Upper lobe of left lung (tissue), 4 donors: ENCODE measurements at regions not wholly inside any gene's neighbourhood (a gene's known extent, or its start where the extent isn't known, plus 50 kb on each side); places are given as distances from the start of the nearest gene placed in this dataset.

ENCODE experiments used
- POLR2A ChIP-seq, 4 donors: fragments of 450-650 bp; IDR thresholded peaks; one replicate each; pipeline ENCODE4 v1.5.1; 2016 to 2017; ENCODE audit warnings: antibody characterized with exemption in 4 of 4, mild to moderate bottlenecking in 2 of 4
- POLR2AphosphoS5 ChIP-seq, 2 donors: sonication (generic); formaldehyde crosslinking; IDR thresholded peaks; one replicate each; pipeline ENCODE4 v1.5.1; 2017; ENCODE audit warnings: antibody characterized with exemption in 2 of 2
- TF ChIP-seq, protein P1 (sequence below), 6 experiments: fragments of 450-650 bp in 4 of 6; fragments of 200-600 bp in 2 of 6; sonication (generic) in 2 of 6; IDR thresholded peaks; one replicate each; pipeline ENCODE4 v1.5.1; 2016 to 2019; ENCODE audit warnings: antibody characterized with exemption in 6 of 6

DNA sequence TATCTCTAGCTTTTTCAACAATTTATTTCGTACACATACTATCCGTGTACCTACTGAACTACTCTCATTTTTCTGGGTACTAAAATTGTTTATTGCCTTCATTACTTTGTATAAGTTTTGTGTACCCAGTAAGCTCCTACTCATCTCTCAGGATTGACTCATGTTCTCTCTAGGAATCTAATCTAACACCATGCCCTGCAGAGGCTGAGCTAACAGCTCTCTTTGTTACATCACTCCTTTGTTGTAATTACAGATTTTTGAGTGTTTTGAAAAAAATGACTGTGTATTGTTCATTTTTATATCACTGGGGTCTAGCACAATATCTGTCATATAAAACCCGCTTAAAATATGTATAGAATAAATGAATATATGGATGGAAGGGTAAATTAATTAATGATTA lies 167.1 kb downstream of the ATP6V1G3 start:
- TF ChIP-seq, protein P1, sequence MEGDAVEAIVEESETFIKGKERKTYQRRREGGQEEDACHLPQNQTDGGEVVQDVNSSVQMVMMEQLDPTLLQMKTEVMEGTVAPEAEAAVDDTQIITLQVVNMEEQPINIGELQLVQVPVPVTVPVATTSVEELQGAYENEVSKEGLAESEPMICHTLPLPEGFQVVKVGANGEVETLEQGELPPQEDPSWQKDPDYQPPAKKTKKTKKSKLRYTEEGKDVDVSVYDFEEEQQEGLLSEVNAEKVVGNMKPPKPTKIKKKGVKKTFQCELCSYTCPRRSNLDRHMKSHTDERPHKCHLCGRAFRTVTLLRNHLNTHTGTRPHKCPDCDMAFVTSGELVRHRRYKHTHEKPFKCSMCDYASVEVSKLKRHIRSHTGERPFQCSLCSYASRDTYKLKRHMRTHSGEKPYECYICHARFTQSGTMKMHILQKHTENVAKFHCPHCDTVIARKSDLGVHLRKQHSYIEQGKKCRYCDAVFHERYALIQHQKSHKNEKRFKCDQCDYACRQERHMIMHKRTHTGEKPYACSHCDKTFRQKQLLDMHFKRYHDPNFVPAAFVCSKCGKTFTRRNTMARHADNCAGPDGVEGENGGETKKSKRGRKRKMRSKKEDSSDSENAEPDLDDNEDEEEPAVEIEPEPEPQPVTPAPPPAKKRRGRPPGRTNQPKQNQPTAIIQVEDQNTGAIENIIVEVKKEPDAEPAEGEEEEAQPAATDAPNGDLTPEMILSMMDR (IDR thresholded peaks at IDR 0.05), result no peak
- TF ChIP-seq POLR2AphosphoS5 (IDR thresholded peaks at IDR 0.05) (no peak), POLR2A (IDR thresholded peaks at IDR 0.05) (no peak)
